ENCODE measurements at regions not wholly inside any gene's neighbourhood (a gene's known extent, or its start where the extent isn't known, plus 50 kb on each side); places are given as distances from the start of the nearest gene placed in this dataset.

- Histone ChIP-seq H3K4me1 (no peaks in the 10 kb centered on the region), H3K27me3 (no peaks in the 10 kb centered on the region), H3K27ac (no peak overlapping the region), H3K9me3 (peaks cover 0 to 6% (median 0%) of the 10 kb centered on the region in 4 donors), H3K36me3 (no peaks in the 10 kb centered on the region), H3K4me3 (no peak overlapping the region)
- DNase-seq, result no peak
- intact Hi-C loops (cut with DNase I; ENCODE audit: low total_unique reads), result no loop called here
- TF ChIP-seq POLR2A (IDR thresholded peaks at IDR 0.05), result no peak
- no peak for TF ChIP-seq EP300 (IDR thresholded peaks at IDR 0.05)
- TF ChIP-seq CTCF (IDR thresholded peaks at IDR 0.05), result no peak
- no peak for TF ChIP-seq POLR2AphosphoS5 (IDR thresholded peaks at IDR 0.05)
Measured at GRCh38 chr5:85670417-85670816, 947.3 kb upstream of the COX7C start.

DNA sequence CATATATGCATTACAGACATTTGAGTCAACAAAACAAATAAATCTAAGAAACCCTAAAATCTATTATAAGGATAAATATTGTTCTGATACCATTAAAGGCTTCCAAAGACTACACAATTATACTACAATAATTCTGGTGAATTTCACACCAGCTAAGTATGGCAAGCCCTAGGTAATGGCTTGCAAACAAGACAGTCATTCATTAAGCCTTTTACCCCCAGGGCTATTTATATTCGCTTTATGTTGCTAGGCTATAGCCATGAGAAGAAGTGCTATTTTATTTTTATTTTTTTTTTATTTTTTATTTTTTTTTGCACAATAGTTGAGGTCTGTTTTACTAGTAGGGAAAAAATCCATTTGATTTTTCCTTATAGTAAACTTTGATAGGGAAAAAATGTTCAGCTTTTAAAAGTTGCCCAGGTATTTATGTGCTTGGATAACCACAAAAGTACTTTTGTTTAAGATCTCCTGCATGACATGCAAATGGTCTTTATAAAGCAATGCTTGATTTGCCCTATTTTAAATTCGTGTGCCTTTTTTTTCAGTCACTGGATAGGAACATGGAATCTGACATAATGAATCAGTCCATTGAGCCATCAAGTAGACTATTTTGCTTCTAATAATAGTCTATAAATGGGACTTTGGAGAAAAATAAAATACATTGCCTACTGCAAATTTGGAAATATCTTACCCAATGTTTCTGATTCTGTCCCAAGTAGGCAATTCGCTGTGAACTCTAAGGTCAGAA lies 946.3 kb upstream of the COX7C start:
- DNase-seq, result no peak
- Histone ChIP-seq H3K36me3 (no peaks in the 10 kb centered on the region), H3K27ac (no peak overlapping the region), H3K9me3 (no peaks in the 10 kb centered on the region), H3K27me3 (no peaks in the 10 kb centered on the region), H3K4me1 (no peaks in the 10 kb centered on the region), H3K4me3 (no peak overlapping the region)
- 68 to 75% (median 72%) methylated on average over 3 of the region's 3 CpGs for whole genome bisulfite sequencing, 5 donors
- intact Hi-C loops (cut with DNase I; ENCODE audit: low total_unique reads), result no loop called here
- TF ChIP-seq POLR2AphosphoS5 (IDR thresholded peaks at IDR 0.05) (no peak), CTCF (IDR thresholded peaks at IDR 0.05) (no peak), EP300 (IDR thresholded peaks at IDR 0.05) (no peak), POLR2A (IDR thresholded peaks at IDR 0.05) (no peak)

DNA sequence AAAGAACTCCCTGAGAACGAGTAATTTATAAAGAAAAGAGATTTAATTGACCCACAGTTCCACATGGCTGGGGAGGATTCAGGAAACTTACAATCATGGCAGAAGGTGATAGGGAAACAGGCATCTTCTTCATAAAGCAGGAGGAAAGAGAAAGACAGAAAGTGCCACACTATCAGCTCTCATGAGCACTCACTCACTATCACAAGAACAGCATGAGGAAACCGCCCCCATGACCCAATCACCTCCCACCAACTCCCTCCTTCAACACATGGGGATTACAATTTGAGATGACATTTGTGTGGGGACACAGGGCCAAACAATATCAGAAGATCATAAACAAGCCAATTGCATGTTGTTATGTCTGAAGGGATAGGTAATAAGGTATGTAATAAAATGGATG lies 935.9 kb upstream of the COX7C start:
- no peaks in the 10 kb centered on the region for H3K9me3 ChIP-seq
- 51 to 70% (median 55%) methylated on average over 2 of the region's 2 CpGs for WGBS, 5 donors
- no peaks in the 10 kb centered on the region for H3K4me1 ChIP-seq

GRCh38 chr5:85684351-85684750 lies 933.4 kb upstream of the COX7C start:
- intact Hi-C loops (cut with DNase I; ENCODE audit: low total_unique reads), result no loop called here
- H3K36me3 ChIP-seq, result no peaks in the 10 kb centered on the region
- H3K9me3 ChIP-seq, result no peaks in the 10 kb centered on the region
- TF ChIP-seq POLR2A (IDR thresholded peaks at IDR 0.05) (no peak), CTCF (IDR thresholded peaks at IDR 0.05) (no peak)
- WGBS, 5 donors, result 72 to 92% (median 90%) methylated on average over 4 of the region's 4 CpGs
- DNase-seq, result no peak
- H3K27me3 ChIP-seq, result no peaks in the 10 kb centered on the region
- H3K27ac ChIP-seq, result no peak overlapping the region
- H3K4me1 ChIP-seq, result no peaks in the 10 kb centered on the region
- H3K4me3 ChIP-seq, result no peak overlapping the region

More for the DNA sequence above, 935.9 kb upstream of the COX7C start:
- Histone ChIP-seq H3K27ac (no peak overlapping the region), H3K36me3 (no peaks in the 10 kb centered on the region), H3K4me3 (no peak overlapping the region), H3K27me3 (no peaks in the 10 kb centered on the region)
- TF ChIP-seq POLR2A (IDR thresholded peaks at IDR 0.05) (no peak), POLR2AphosphoS5 (IDR thresholded peaks at IDR 0.05) (no peak), CTCF (IDR thresholded peaks at IDR 0.05) (no peak), EP300 (IDR thresholded peaks at IDR 0.05) (no peak)
- DNase-seq, result no peak
- intact Hi-C loops (cut with DNase I; ENCODE audit: low total_unique reads), result no loop called here

Data from stomach (tissue), 8 donors.